Endodermal cell (in vitro differentiated cells): ENCODE measurements at regions not wholly inside any gene's neighbourhood (a gene's known extent, or its start where the extent isn't known, plus 50 kb on each side); places are given as distances from the start of the nearest gene placed in this dataset.
"Not testable (repeated sequence)": the region's sequence is repeated elsewhere in the genome, so short reads cannot be mapped to it uniquely, and the experiment has no call there.

Source experiments
- DNase-seq: peaks from one replicate; pipeline ENCODE4 v3.0.0-alpha.2; 2017
- H3K27ac ChIP-seq: 2 replicates; pipeline ENCODE4 v1.5.1; 2013; ENCODE audit warnings: mild to moderate bottlenecking, low read depth, low read length, moderate library complexity
- H3K27me3 ChIP-seq: 2 replicates; pipeline ENCODE4 v1.6.1; 2013; ENCODE audit warnings: mild to moderate bottlenecking, low read length, moderate library complexity; ENCODE audit not compliant: insufficient read depth, control insufficient read depth, poor library complexity, severe bottlenecking
- H3K36me3 ChIP-seq: 2 replicates; pipeline ENCODE4 v1.7.0; 2013; ENCODE audit warnings: mild to moderate bottlenecking, low read length, moderate library complexity; ENCODE audit not compliant: control insufficient read depth, insufficient read depth
- H3K4me1 ChIP-seq: one replicate; pipeline ENCODE4 v1.7.0; 2013; ENCODE audit warnings: low read length; ENCODE audit not compliant: control insufficient read depth, insufficient read depth
- H3K4me3 ChIP-seq: 2 replicates; pipeline ENCODE4 v1.5.1; 2013; ENCODE audit warnings: mild to moderate bottlenecking, low read length, moderate library complexity
- H3K9ac ChIP-seq: 2 replicates; pipeline ENCODE4 v1.6.1; 2013; ENCODE audit warnings: mild to moderate bottlenecking, low read length, moderate library complexity; ENCODE audit not compliant: poor library complexity, severe bottlenecking; ENCODE audit errors: extremely low read depth
- H3K9me3 ChIP-seq: 2 replicates; pipeline ENCODE4 v1.6.1; 2013; ENCODE audit warnings: mild to moderate bottlenecking, low read length, moderate library complexity; ENCODE audit not compliant: control insufficient read depth
- H3K27ac Mint-ChIP-seq: 2 replicates; pipeline ENCODE4 v1.8.0; 2020; ENCODE audit warnings: mixed read lengths
- H3K27me3 Mint-ChIP-seq: 2 replicates; pipeline ENCODE4 v1.8.0; 2021; ENCODE audit warnings: mild to moderate bottlenecking, mixed read lengths; ENCODE audit not compliant: insufficient read depth
- H3K36me3 Mint-ChIP-seq: 2 replicates; pipeline ENCODE4 v1.8.0; 2020; ENCODE audit warnings: low read depth, mixed read lengths
- H3K4me1 Mint-ChIP-seq: 2 replicates; pipeline ENCODE4 v1.8.0; 2020; ENCODE audit warnings: mixed read lengths
- H3K4me3 Mint-ChIP-seq: 2 replicates; pipeline ENCODE4 v1.8.0; 2020; ENCODE audit warnings: mild to moderate bottlenecking, moderate library complexity, mixed read lengths
- H3K9me3 Mint-ChIP-seq: 2 replicates; pipeline ENCODE4 v1.8.0; 2020; ENCODE audit warnings: mild to moderate bottlenecking, mixed read lengths
- WGBS, 2 experiments: methylation state at CpG; one replicate each; pipeline versions ENCODE4 v1.1.5 to v1.1.7; 2013; ENCODE audit warnings: missing lambda C conversion rate in 2 of 2, mixed read lengths in 1 of 2; ENCODE audit not compliant: insufficient coverage in 1 of 2, insufficient read length in 1 of 2; 5-methylcytosine and 5-hydroxymethylcytosine counted together

GRCh38 chr1:120608314-120609014 lies 115.3 kb upstream of the NBPF26 start:
- not testable (repeated sequence) for H3K9ac ChIP-seq, H3K27ac Mint-ChIP-seq, H3K27me3 Mint-ChIP-seq, H3K4me3 ChIP-seq, H3K4me1 Mint-ChIP-seq, H3K4me3 Mint-ChIP-seq, H3K36me3 ChIP-seq, H3K36me3 Mint-ChIP-seq, H3K4me1 ChIP-seq, H3K27ac ChIP-seq, H3K9me3 ChIP-seq, H3K27me3 ChIP-seq, H3K9me3 Mint-ChIP-seq, DNase-seq
- no CpG with 5 or more reads among the region's 8 CpGs for WGBS, 2 experiments

GRCh38 chr1:120609015-120609573 lies 114.7 kb upstream of the NBPF26 start:
- not testable (repeated sequence) for H3K4me3 ChIP-seq, H3K27me3 Mint-ChIP-seq, H3K9me3 ChIP-seq, H3K4me3 Mint-ChIP-seq, H3K9me3 Mint-ChIP-seq, H3K9ac ChIP-seq, H3K36me3 Mint-ChIP-seq, H3K27ac Mint-ChIP-seq, H3K4me1 Mint-ChIP-seq, H3K27ac ChIP-seq, H3K4me1 ChIP-seq, H3K27me3 ChIP-seq, H3K36me3 ChIP-seq, DNase-seq
- WGBS, 2 experiments, result no CpG with 5 or more reads among the region's 3 CpGs

GRCh38 chr1:120609834-120610233 lies 113.9 kb upstream of the NBPF26 start:
- not testable (repeated sequence) for H3K4me1 ChIP-seq, H3K36me3 ChIP-seq, H3K9ac ChIP-seq, H3K4me1 Mint-ChIP-seq, H3K36me3 Mint-ChIP-seq, H3K9me3 ChIP-seq, DNase-seq, H3K27me3 ChIP-seq, H3K27ac ChIP-seq, H3K9me3 Mint-ChIP-seq, H3K4me3 ChIP-seq, H3K4me3 Mint-ChIP-seq, H3K27me3 Mint-ChIP-seq, H3K27ac Mint-ChIP-seq
- WGBS, 2 experiments, result no CpG with 5 or more reads among the region's 6 CpGs

GRCh38 chr1:120614931-120615639 lies 108.7 kb upstream of the NBPF26 start:
- H3K27ac ChIP-seq, H3K36me3 ChIP-seq, H3K27me3 ChIP-seq, H3K27me3 Mint-ChIP-seq, H3K9me3 Mint-ChIP-seq, DNase-seq, H3K9ac ChIP-seq, H3K4me1 ChIP-seq, H3K4me1 Mint-ChIP-seq, H3K9me3 ChIP-seq, H3K27ac Mint-ChIP-seq, H3K4me3 Mint-ChIP-seq, H3K36me3 Mint-ChIP-seq, H3K4me3 ChIP-seq: not testable (repeated sequence)
- no CpG with 5 or more reads among the region's 4 CpGs for WGBS, 2 experiments

GRCh38 chr1:120617493-120617892 lies 106.3 kb upstream of the NBPF26 start:
- no CpG with 5 or more reads among the region's 3 CpGs for WGBS, 2 experiments
- not testable (repeated sequence) for H3K4me1 ChIP-seq, H3K36me3 Mint-ChIP-seq, H3K4me3 ChIP-seq, H3K4me1 Mint-ChIP-seq, H3K9me3 Mint-ChIP-seq, H3K36me3 ChIP-seq, H3K4me3 Mint-ChIP-seq, H3K27me3 Mint-ChIP-seq, H3K9ac ChIP-seq, H3K27ac Mint-ChIP-seq, H3K27ac ChIP-seq, DNase-seq, H3K9me3 ChIP-seq, H3K27me3 ChIP-seq

- not testable (repeated sequence) for H3K9ac ChIP-seq, H3K27me3 ChIP-seq, H3K4me3 Mint-ChIP-seq, H3K27ac ChIP-seq, H3K36me3 Mint-ChIP-seq, H3K4me1 ChIP-seq, H3K27ac Mint-ChIP-seq, H3K27me3 Mint-ChIP-seq, H3K4me3 ChIP-seq, H3K9me3 ChIP-seq, H3K4me1 Mint-ChIP-seq, H3K9me3 Mint-ChIP-seq, H3K36me3 ChIP-seq, DNase-seq
- WGBS, 2 experiments, result no CpG with 5 or more reads among the region's 25 CpGs
These were observed 103.7 kb upstream of the NBPF26 start for GRCh38 chr1:120619867-120620692.
